T-cell (primary cell): ENCODE measurements at regions not wholly inside any gene's neighbourhood (a gene's known extent, or its start where the extent isn't known, plus 50 kb on each side); places are given as distances from the start of the nearest gene placed in this dataset.

ENCODE experiments used
- ATAC-seq, 4 experiments: fragments of 200-7000 bp in 3 of 4; fragments of 150-1000 bp in 1 of 4; cut with Tn5 transposase; replicated peaks in 1 of 4; 1 replicate in 3 of 4; 2 replicates in 1 of 4; pipeline ENCODE4 v1.10.0; 2021; ENCODE audit warnings: moderate library complexity in 3 of 4, mild to moderate bottlenecking in 2 of 4, moderate number of reproducible peaks in 1 of 4
- CTCF ChIA-PET, 2 donors: fragments of 300-600 bp; sonication (Branson Sonifier 250); formaldehyde crosslinking; loops; one replicate each; lab custom pipeline; 2022; ENCODE audit warnings: antibody characterized with exemption in 2 of 2; lab: Charles Lee
- POLR2A ChIA-PET, 2 donors: fragments of 300-600 bp; sonication (Branson Sonifier 250); formaldehyde crosslinking; loops; one replicate each; lab custom pipeline; 2022; ENCODE audit warnings: antibody characterized with exemption in 2 of 2; lab: Charles Lee
- DNase-seq, 35 experiments: peaks; one replicate each; pipeline versions ENCODE4 v3.0.0 to v3.0.0-alpha.2; 2013 to 2023
- H3K27ac ChIP-seq: one replicate; pipeline ENCODE4 v1.5.1; 2013; ENCODE audit warnings: low read length
- H3K27me3 ChIP-seq, 2 experiments: replicated peaks in 1 of 2; 1 replicate in 1 of 2; 2 replicates in 1 of 2; pipeline versions ENCODE4 v1.6.1 to v1.7.0; 2013; ENCODE audit warnings: low read length in 1 of 2, mixed read lengths in 1 of 2; ENCODE audit not compliant: control insufficient read depth in 2 of 2, insufficient read depth in 2 of 2; ENCODE audit errors: extremely low read depth in 1 of 2
- H3K36me3 ChIP-seq, 2 donors: 1 replicate in 1 of 2; 2 replicates in 1 of 2; pipeline versions ENCODE4 v1.6.1 to v1.7.0; 2013; ENCODE audit warnings: low read length in 1 of 2; ENCODE audit not compliant: control insufficient read depth in 2 of 2, insufficient read depth in 1 of 2; ENCODE audit errors: extremely low read depth in 1 of 2
- H3K4me1 ChIP-seq, 2 experiments: 1 replicate in 1 of 2; 2 replicates in 1 of 2; pipeline versions ENCODE4 v1.6.1 to v1.7.0; 2013; ENCODE audit warnings: low read length in 2 of 2, mixed read lengths in 1 of 2; ENCODE audit not compliant: insufficient read depth in 2 of 2, control insufficient read depth in 1 of 2; ENCODE audit errors: extremely low read depth in 1 of 2
- H3K4me3 ChIP-seq, 2 donors: 1 replicate in 1 of 2; 2 replicates in 1 of 2; pipeline versions ENCODE4 v1.5.1 to v1.7.0; 2013; ENCODE audit warnings: mild to moderate bottlenecking in 2 of 2, low read length in 1 of 2, moderate library complexity in 1 of 2; ENCODE audit not compliant: control insufficient read depth in 1 of 2; ENCODE audit errors: extremely low read depth in 1 of 2
- H3K9me3 ChIP-seq: 2 replicates; pipeline ENCODE4 v1.7.0; 2013
- H3K27ac Mint-ChIP-seq, 2 donors: one replicate each; pipeline ENCODE4 v1.8.0; 2020 to 2021; ENCODE audit warnings: mild to moderate bottlenecking in 2 of 2, mixed read lengths in 2 of 2
- H3K27me3 Mint-ChIP-seq, 2 donors: one replicate each; pipeline ENCODE4 v1.8.0; 2021 to 2022; ENCODE audit warnings: mixed read lengths in 2 of 2
- H3K36me3 Mint-ChIP-seq: one replicate; pipeline ENCODE4 v1.8.0; 2021; ENCODE audit warnings: mixed read lengths
- H3K4me1 Mint-ChIP-seq, 3 donors: one replicate each; pipeline ENCODE4 v1.8.0; 2020 to 2022; ENCODE audit warnings: mixed read lengths in 3 of 3, mild to moderate bottlenecking in 1 of 3
- H3K4me3 Mint-ChIP-seq, 3 donors: one replicate each; pipeline ENCODE4 v1.8.0; 2020 to 2022; ENCODE audit warnings: mild to moderate bottlenecking in 3 of 3, mixed read lengths in 3 of 3, moderate library complexity in 3 of 3
- H3K9me3 Mint-ChIP-seq, 3 donors: one replicate each; pipeline ENCODE4 v1.8.0; 2020 to 2022; ENCODE audit warnings: mixed read lengths in 3 of 3
- WGBS: methylation state at CpG from one replicate; pipeline ENCODE4 v1.1.5; 2013; ENCODE audit warnings: missing lambda C conversion rate; ENCODE audit not compliant: insufficient coverage; 5-methylcytosine and 5-hydroxymethylcytosine counted together

DNA sequence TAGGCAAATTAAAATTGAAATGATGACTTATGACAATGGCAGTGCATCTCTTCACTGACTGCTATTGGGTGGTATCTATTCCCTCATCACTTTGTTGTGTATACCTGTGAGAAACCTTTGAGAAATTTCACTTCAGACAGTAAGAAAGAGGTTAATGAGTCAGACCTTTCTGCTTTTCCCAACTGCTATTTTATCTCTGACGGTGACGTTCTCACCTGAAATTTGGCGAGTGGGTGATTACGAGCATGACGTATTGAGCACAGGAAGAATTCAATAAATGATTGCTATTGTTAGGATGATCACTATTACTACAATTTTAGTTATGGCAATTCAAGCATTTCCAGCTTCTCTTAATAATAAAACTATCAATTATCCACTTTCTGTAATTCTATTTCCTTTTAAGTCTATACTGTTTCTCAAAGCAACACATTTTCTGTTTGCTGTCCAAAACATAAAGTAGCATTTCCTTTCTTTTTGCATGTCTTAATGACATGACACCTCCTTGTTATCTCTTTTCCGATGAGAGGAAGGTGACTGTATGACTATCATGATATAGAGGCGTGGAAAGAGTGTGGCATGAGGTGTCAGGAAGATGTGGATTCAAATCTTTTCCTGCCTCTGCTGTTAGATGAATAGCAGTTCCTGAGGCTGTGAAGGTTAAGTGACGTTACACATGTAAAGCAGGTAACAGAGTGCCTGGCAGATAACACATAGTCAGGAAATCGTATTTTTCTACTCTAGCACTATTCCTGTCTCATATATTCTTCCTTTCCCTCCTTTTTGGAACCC is 504.9 kb upstream of the SEMA6D start:
- H3K27me3 ChIP-seq, result no peaks in the 10 kb centered on the region
- Mint-ChIP-seq H3K4me3 (no peak overlapping the region), H3K4me1 (no peaks in the 10 kb centered on the region), H3K9me3 (peaks cover 0 to 4% (median 0%) of the 10 kb centered on the region in 3 donors), H3K27ac (no peak overlapping the region), H3K36me3 (no peaks in the 10 kb centered on the region), H3K27me3 (no peaks in the 10 kb centered on the region)
- DNase-seq (no peak), ATAC-seq (no peak)
- no peaks in the 10 kb centered on the region for H3K9me3 ChIP-seq
- H3K36me3 ChIP-seq, result no peaks in the 10 kb centered on the region
- no peak overlapping the region for H3K4me3 ChIP-seq
- CTCF ChIA-PET, result no interaction called here
- no CpG with 5 or more reads among the region's 9 CpGs for WGBS
- POLR2A ChIA-PET, result no interaction called here
- no peaks in the 10 kb centered on the region for H3K4me1 ChIP-seq
- no peak overlapping the region for H3K27ac ChIP-seq

DNA sequence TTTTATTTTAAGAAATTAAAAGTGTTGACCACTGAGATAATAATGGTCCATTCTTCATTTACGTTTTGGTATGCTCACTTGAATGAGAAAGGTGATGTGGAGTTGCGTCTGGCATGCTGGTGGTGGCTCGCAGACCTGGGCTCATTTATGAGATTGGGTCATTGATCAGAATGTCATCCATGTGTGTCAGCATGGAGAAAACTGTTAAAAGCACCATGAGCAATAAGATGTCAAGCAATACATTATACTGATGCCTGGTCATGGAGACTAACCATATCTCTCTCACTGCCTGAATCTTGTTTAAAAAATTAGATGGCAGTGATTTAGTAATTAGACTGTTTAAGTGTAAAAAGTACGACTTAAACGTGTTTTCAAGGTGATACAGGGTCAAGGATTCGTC is 503.4 kb upstream of the SEMA6D start:
- H3K27ac ChIP-seq, result no peak overlapping the region
- ATAC-seq, result no peak
- Mint-ChIP-seq H3K4me3 (no peak overlapping the region), H3K27ac (no peak overlapping the region), H3K27me3 (no peaks in the 10 kb centered on the region), H3K9me3 (peaks cover 0 to 4% (median 0%) of the 10 kb centered on the region in 3 donors), H3K4me1 (no peaks in the 10 kb centered on the region), H3K36me3 (no peaks in the 10 kb centered on the region)
- no peaks in the 10 kb centered on the region for H3K9me3 ChIP-seq
- DNase-seq, result no peak
- POLR2A ChIA-PET, result no interaction called here
- no peaks in the 10 kb centered on the region for H3K4me1 ChIP-seq
- no peak overlapping the region for H3K4me3 ChIP-seq
- no peaks in the 10 kb centered on the region for H3K36me3 ChIP-seq
- CTCF ChIA-PET, result no interaction called here
- no peaks in the 10 kb centered on the region for H3K27me3 ChIP-seq
- 51% methylated on average over 4 of the region's 6 CpGs for WGBS

DNA sequence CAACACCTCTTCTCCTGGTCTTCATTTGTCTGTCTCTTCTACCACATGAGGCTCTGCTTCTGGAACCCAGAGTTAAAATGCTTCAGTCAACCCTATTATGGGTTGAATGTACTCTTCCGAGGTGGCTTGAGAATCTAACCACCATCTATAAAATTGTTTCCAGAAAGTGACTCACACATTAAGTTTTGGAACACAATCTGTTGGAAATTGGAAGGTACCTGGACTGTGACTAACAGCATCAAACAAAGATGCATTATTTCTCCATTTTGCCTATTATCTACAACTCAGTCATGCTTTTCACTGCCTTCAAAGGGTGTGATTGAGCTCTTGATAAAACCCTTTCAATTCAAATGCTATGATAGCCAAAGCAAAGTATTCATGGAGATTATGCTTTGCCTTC is 499.0 kb upstream of the SEMA6D start:
- ChIA-PET POLR2A (no interaction called here), CTCF (no interaction called here)
- no peaks in the 10 kb centered on the region for H3K36me3 ChIP-seq
- no peaks in the 10 kb centered on the region for H3K27me3 Mint-ChIP-seq
- H3K4me1 Mint-ChIP-seq, result no peaks in the 10 kb centered on the region
- H3K4me1 ChIP-seq, result no peaks in the 10 kb centered on the region
- no peak overlapping the region for H3K4me3 Mint-ChIP-seq
- ATAC-seq (no peak), DNase-seq (no peak)
- no peak overlapping the region for H3K27ac Mint-ChIP-seq
- peaks cover 0 to 4% (median 3%) of the 10 kb centered on the region in 3 donors for H3K9me3 Mint-ChIP-seq
- WGBS, result no CpG with 5 or more reads among the region's 1 CpG
- no peaks in the 10 kb centered on the region for H3K27me3 ChIP-seq
- H3K36me3 Mint-ChIP-seq, result no peaks in the 10 kb centered on the region
- H3K9me3 ChIP-seq, result no peaks in the 10 kb centered on the region
- H3K27ac ChIP-seq, result no peak overlapping the region
- no peak overlapping the region for H3K4me3 ChIP-seq

DNA sequence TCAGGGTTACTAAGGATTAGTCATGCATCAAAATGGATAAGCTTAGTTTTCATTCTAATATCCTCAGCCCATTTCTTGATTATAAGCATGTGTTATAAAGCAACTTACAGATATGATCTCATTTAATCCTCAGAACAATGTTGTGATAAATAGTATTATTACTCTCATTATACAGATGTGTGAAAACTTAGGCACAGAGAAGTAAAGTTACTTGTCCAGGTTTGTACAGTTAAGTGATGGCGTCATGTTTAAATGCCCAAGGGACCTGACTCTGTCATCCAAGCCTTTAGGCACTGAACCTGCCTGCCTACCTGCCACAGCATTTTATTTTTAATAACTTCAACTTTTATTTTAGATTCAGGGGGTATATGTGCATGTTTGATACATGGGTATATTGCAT is 472.9 kb upstream of the SEMA6D start:
- H3K4me1 Mint-ChIP-seq, result no peaks in the 10 kb centered on the region

DNA sequence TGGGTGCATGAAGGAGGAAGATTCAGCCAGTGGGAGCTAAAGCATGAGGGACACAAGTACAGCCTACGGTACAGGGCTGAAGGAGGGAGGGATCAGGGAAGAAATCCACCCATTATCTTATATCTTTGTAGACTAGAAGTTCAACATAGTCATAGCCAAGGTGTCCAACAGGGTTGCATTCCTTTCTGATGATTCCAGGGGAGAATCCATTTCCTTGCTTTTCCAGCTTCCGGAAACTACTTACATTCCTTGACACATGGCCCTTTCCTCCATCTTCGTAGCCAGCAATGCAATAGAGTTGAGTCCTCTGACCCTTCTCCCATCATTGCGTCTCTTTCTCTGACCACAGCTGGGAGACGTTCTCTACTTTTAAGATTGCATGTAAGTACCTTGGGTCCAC is 471.0 kb upstream of the SEMA6D start:
- Histone ChIP-seq H3K4me1 (no peaks in the 10 kb centered on the region), H3K27me3 (no peaks in the 10 kb centered on the region), H3K4me3 (no peak overlapping the region), H3K36me3 (no peaks in the 10 kb centered on the region), H3K27ac (no peak overlapping the region), H3K9me3 (no peaks in the 10 kb centered on the region)
- no peaks in the 10 kb centered on the region for H3K36me3 Mint-ChIP-seq
- H3K4me3 Mint-ChIP-seq, result no peak overlapping the region
- DNase-seq (no peak), ATAC-seq (no peak)
- peaks cover 4 to 14% (median 5%) of the 10 kb centered on the region in 3 donors for H3K9me3 Mint-ChIP-seq
- no peak overlapping the region for H3K27ac Mint-ChIP-seq
- H3K27me3 Mint-ChIP-seq, result no peaks in the 10 kb centered on the region
- 85% methylated on average over 3 of the region's 5 CpGs for WGBS
- H3K4me1 Mint-ChIP-seq, result no peaks in the 10 kb centered on the region
- ChIA-PET CTCF (no interaction called here), POLR2A (no interaction called here)

More for the DNA sequence above, 472.9 kb upstream of the SEMA6D start:
- no peak overlapping the region for H3K4me3 ChIP-seq
- ATAC-seq, result no peak
- no peak overlapping the region for H3K27ac ChIP-seq
- CTCF ChIA-PET, result no interaction called here
- no peak for DNase-seq
- no CpG with 5 or more reads among the region's 1 CpG for WGBS
- no peaks in the 10 kb centered on the region for H3K36me3 ChIP-seq
- no peaks in the 10 kb centered on the region for H3K27me3 ChIP-seq
- H3K27me3 Mint-ChIP-seq, result no peaks in the 10 kb centered on the region
- H3K36me3 Mint-ChIP-seq, result no peaks in the 10 kb centered on the region
- no peaks in the 10 kb centered on the region for H3K4me1 ChIP-seq
- no peak overlapping the region for H3K4me3 Mint-ChIP-seq
- no peaks in the 10 kb centered on the region for H3K9me3 ChIP-seq
- H3K9me3 Mint-ChIP-seq, result peaks cover 4 to 14% (median 5%) of the 10 kb centered on the region in 3 donors
- no peak overlapping the region for H3K27ac Mint-ChIP-seq
- POLR2A ChIA-PET, result no interaction called here

DNA sequence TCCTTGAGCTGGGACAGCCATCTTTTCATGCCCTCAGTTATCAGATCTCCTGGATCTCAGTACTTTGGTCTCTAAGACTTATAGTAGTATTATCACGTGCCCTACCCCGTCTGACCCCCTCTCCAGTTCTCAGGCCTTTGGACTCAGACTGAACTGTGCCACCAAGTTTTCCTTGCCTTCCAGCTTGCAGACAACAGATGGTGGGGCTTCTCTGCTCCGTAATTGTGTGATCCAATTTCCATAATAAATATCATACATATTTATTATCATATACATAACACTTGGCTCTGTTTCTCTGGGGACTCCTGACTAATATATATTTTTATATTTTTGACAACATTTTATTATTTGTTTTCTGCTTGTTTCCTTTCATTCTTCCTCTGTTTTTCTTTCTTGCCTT is 458.8 kb upstream of the SEMA6D start:
- no peaks in the 10 kb centered on the region for H3K27me3 ChIP-seq
- ChIA-PET CTCF (no interaction called here), POLR2A (no interaction called here)
- Mint-ChIP-seq H3K36me3 (no peaks in the 10 kb centered on the region), H3K4me1 (no peaks in the 10 kb centered on the region), H3K9me3 (peaks cover 14 to 23% (median 22%) of the 10 kb centered on the region in 3 donors), H3K27me3 (no peaks in the 10 kb centered on the region), H3K4me3 (no peak overlapping the region), H3K27ac (no peak overlapping the region)
- H3K4me3 ChIP-seq, result no peak overlapping the region
- WGBS, result 80% methylated on average over 1 of the region's 3 CpGs
- no peaks in the 10 kb centered on the region for H3K36me3 ChIP-seq
- H3K27ac ChIP-seq, result no peak overlapping the region
- DNase-seq, result no peak
- H3K4me1 ChIP-seq, result no peaks in the 10 kb centered on the region
- H3K9me3 ChIP-seq, result no peaks in the 10 kb centered on the region
- no peak for ATAC-seq
